Gastrocnemius medialis (tissue), 4 donors: ENCODE measurements at regions not wholly inside any gene's neighbourhood (a gene's known extent, or its start where the extent isn't known, plus 50 kb on each side); places are given as distances from the start of the nearest gene placed in this dataset.

ENCODE experiments used
- ATAC-seq, 2 donors: fragments of 150-250 bp; one replicate each; pipeline ENCODE4 v1.9.1; 2016
- DNase-seq, 2 donors: peaks; one replicate each; pipeline ENCODE4 v3.0.0-alpha.2; 2019
- H3K27ac ChIP-seq, 4 donors: fragments of 200-600 bp; sonication (generic); 1 replicate in 1 of 4; 2 replicates in 3 of 4; pipeline ENCODE4 v1.5.1; 2016 to 2018; ENCODE audit warnings: mild to moderate bottlenecking in 2 of 4, moderate library complexity in 1 of 4
- H3K27me3 ChIP-seq, 3 donors: fragments of 200-600 bp; sonication (generic) in 2 of 3; 1 replicate in 1 of 3; 2 replicates in 2 of 3; pipeline versions ENCODE4 v1.5.1 to v1.6.0; 2016 to 2019; ENCODE audit warnings: mild to moderate bottlenecking in 1 of 3, moderate library complexity in 1 of 3
- H3K36me3 ChIP-seq, 2 donors: fragments of 200-600 bp; sonication (generic) in 1 of 2; one replicate each; pipeline ENCODE4 v1.5.1; 2017 to 2018
- H3K4me1 ChIP-seq, 2 donors: fragments of 200-600 bp; sonication (generic) in 1 of 2; one replicate each; pipeline ENCODE4 v1.5.1; 2016 to 2017; ENCODE audit warnings: mild to moderate bottlenecking in 2 of 2
- H3K4me3 ChIP-seq, 4 donors: fragments of 200-600 bp; sonication (generic) in 3 of 4; 1 replicate in 1 of 4; 2 replicates in 3 of 4; pipeline ENCODE4 v1.5.1; 2016 to 2019; ENCODE audit warnings: mild to moderate bottlenecking in 2 of 4
- H3K9me3 ChIP-seq, 3 donors: fragments of 200-600 bp; sonication (generic) in 2 of 3; 1 replicate in 1 of 3; 2 replicates in 2 of 3; pipeline ENCODE4 v1.5.1; 2016 to 2019
- CTCF ChIP-seq, 5 experiments: fragments of 450-650 bp in 3 of 5; fragments of 200-600 bp in 2 of 5; sonication (generic) in 2 of 5; IDR thresholded peaks in 4 of 5; conservative IDR thresholded peaks in 1 of 5; 1 replicate in 4 of 5; 2 replicates in 1 of 5; pipeline ENCODE4 v1.5.1; 2016 to 2019; ENCODE audit warnings: antibody characterized with exemption in 5 of 5, mild to moderate bottlenecking in 3 of 5, moderate library complexity in 3 of 5
- POLR2A ChIP-seq, 2 donors: fragments of 450-650 bp; IDR thresholded peaks; one replicate each; pipeline ENCODE4 v1.6.1; 2017; ENCODE audit warnings: antibody characterized with exemption in 2 of 2, mild to moderate bottlenecking in 2 of 2, moderate library complexity in 2 of 2
- in situ Hi-C, 4 donors: fragments of 200-750 bp; cut with MboI; loops; one replicate each; pipeline versions ENCODE4 v1.15.0 to v1.8.0; 2017; ENCODE audit warnings: low sequenced_read_pairs in 4 of 4
- intact Hi-C: fragments of 100-400 bp; cut with DNase I; formaldehyde crosslinking; loops from one replicate; pipeline ENCODE4 v1.15.1; 2023; ENCODE audit warnings: low total_unique reads

DNA sequence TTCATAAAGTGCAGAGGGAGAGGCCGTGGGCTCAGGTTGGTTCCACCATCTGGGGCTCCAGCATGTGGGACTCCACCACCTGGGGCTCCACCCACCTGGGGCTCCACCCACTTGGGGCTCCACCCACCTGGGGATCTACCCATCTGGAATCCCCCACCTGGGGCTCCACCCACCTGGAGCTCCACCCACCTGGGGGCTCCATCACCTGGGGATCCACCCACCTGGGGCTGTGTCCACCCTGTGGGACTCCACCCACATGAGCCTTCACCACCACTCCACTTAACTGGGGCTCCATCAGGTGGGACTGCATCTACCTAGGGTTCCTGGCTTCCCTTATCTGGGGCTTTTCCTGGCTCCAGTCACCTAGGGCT is 226.0 kb upstream of the CDYL start:
- in situ Hi-C loops, result no loop called here
- DNase-seq, result no peak
- H3K4me1 ChIP-seq, result no peaks in the 10 kb centered on the region
- no peaks in the 10 kb centered on the region for H3K27me3 ChIP-seq
- H3K4me3 ChIP-seq, result no peak overlapping the region
- TF ChIP-seq POLR2A (IDR thresholded peaks at IDR 0.05), result no peak
- TF ChIP-seq CTCF (IDR thresholded peaks at IDR 0.05 in 4 of 5, conservative IDR thresholded peaks at IDR 0.05 in 1 of 5), result no peak
- no peaks in the 10 kb centered on the region for H3K9me3 ChIP-seq
- no peak overlapping the region for H3K27ac ChIP-seq
- H3K36me3 ChIP-seq, result no peaks in the 10 kb centered on the region
- intact Hi-C loops, result no loop called here
- ATAC-seq, result no peak

DNA sequence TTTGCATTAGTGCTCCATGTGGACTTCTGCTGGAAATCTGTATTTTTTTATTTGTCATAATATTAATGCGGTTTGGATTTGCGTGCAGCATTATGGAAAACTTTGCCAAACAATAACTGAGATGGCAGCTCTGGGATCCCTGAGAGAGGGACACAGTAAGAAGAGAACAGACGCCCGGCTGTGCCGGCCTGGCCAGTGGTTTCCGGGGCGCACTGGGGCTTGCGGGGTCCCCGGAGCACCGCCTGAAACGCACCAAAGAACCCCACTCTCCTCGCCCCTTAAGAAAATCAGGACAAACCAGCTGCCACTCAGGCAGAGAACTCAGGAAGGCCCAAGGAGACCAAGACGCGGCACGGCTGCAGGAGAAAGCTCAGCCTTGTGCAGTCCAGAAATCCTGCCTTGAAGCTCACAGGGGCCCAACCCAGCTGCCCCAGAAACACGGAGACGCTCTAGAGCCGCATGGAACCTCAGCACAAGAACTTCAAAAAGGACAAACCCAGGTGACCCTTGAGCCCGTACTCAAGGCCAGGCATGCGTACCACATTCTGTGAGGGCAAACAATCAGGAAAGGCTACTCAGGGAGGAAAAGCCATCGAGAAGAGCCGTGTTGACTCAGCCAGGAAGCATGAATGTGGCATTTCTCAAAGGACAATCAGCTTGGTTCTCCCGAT is 226.5 kb upstream of the CDYL start:
- in situ Hi-C loops (no loop called here), intact Hi-C loops (no loop called here)

GRCh38 chr6:4545893-4546292 is 230.3 kb upstream of the CDYL start:
- in situ Hi-C loops, result no loop called here
- no peak overlapping the region for H3K27ac ChIP-seq
- H3K4me3 ChIP-seq, result no peak overlapping the region
- TF ChIP-seq CTCF (IDR thresholded peaks at IDR 0.05 in 4 of 5, conservative IDR thresholded peaks at IDR 0.05 in 1 of 5) (no peak), POLR2A (IDR thresholded peaks at IDR 0.05) (no peak)
- intact Hi-C loops, result no loop called here
- no peak for ATAC-seq
- H3K9me3 ChIP-seq, result no peaks in the 10 kb centered on the region
- no peaks in the 10 kb centered on the region for H3K36me3 ChIP-seq
- H3K27me3 ChIP-seq, result peaks cover 0 to 3% (median 0%) of the 10 kb centered on the region in 3 donors
- no peak for DNase-seq
- H3K4me1 ChIP-seq, result no peaks in the 10 kb centered on the region

More for the DNA sequence above, 226.5 kb upstream of the CDYL start:
- ATAC-seq (no peak), DNase-seq (no peak)
- TF ChIP-seq POLR2A (IDR thresholded peaks at IDR 0.05) (no peak), CTCF (IDR thresholded peaks at IDR 0.05 in 4 of 5, conservative IDR thresholded peaks at IDR 0.05 in 1 of 5) (no peak)
- H3K9me3 ChIP-seq, result no peaks in the 10 kb centered on the region
- H3K4me1 ChIP-seq, result no peaks in the 10 kb centered on the region
- H3K27me3 ChIP-seq, result no peaks in the 10 kb centered on the region
- no peaks in the 10 kb centered on the region for H3K36me3 ChIP-seq
- H3K4me3 ChIP-seq, result no peak overlapping the region
- no peak overlapping the region for H3K27ac ChIP-seq

DNA sequence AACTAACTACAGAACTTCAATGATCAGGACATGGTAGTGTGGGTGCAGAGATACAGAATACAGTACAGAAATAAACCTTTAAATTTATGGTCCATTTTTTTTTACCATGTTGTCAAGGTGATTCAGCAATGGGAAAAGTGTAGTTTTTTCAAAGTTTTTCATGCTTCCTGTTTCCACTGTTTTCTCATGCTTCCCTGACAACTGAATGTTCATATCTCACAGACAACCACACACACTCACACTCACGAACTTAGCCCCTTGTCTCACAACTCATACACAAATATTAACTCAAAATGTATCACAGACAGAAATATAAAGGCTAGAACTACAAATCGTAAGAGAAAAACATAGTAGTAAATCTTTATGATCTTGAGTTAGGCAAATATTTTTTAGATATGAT is 232.6 kb upstream of the CDYL start:
- H3K9me3 ChIP-seq, result no peaks in the 10 kb centered on the region
- H3K27ac ChIP-seq, result no peak overlapping the region
- in situ Hi-C loops (no loop called here), intact Hi-C loops (no loop called here)
- H3K4me3 ChIP-seq, result no peak overlapping the region
- TF ChIP-seq CTCF (IDR thresholded peaks at IDR 0.05 in 4 of 5, conservative IDR thresholded peaks at IDR 0.05 in 1 of 5) (no peak), POLR2A (IDR thresholded peaks at IDR 0.05) (no peak)
- no peak for ATAC-seq
- no peaks in the 10 kb centered on the region for H3K36me3 ChIP-seq
- peaks cover 0 to 3% (median 0%) of the 10 kb centered on the region in 3 donors for H3K27me3 ChIP-seq
- no peaks in the 10 kb centered on the region for H3K4me1 ChIP-seq
- no peak for DNase-seq

- Histone ChIP-seq H3K4me3 (no peak overlapping the region), H3K36me3 (no peaks in the 10 kb centered on the region), H3K27ac (no peak overlapping the region), H3K4me1 (no peaks in the 10 kb centered on the region), H3K9me3 (peaks cover 0 to 5% (median 0%) of the 10 kb centered on the region in 3 donors), H3K27me3 (no peaks in the 10 kb centered on the region)
- in situ Hi-C loops (no loop called here), intact Hi-C loops (no loop called here)
- DNase-seq (no peak), ATAC-seq (no peak)
- TF ChIP-seq CTCF (IDR thresholded peaks at IDR 0.05 in 4 of 5, conservative IDR thresholded peaks at IDR 0.05 in 1 of 5) (no peak), POLR2A (IDR thresholded peaks at IDR 0.05) (no peak)
Observed at GRCh38 chr6:4533576-4533975, 242.6 kb upstream of the CDYL start.
